HG03097 (cell line): ENCODE measurements at regions not wholly inside any gene's neighbourhood (a gene's known extent, or its start where the extent isn't known, plus 50 kb on each side); places are given as distances from the start of the nearest gene placed in this dataset.

Source experiments
- ATAC-seq: cut with Tn5 transposase; IDR thresholded peaks from one replicate; pipeline ENCODE4 v1.9.1; 2021; ENCODE audit not compliant: unreplicated experiment, low FRiP score

DNA sequence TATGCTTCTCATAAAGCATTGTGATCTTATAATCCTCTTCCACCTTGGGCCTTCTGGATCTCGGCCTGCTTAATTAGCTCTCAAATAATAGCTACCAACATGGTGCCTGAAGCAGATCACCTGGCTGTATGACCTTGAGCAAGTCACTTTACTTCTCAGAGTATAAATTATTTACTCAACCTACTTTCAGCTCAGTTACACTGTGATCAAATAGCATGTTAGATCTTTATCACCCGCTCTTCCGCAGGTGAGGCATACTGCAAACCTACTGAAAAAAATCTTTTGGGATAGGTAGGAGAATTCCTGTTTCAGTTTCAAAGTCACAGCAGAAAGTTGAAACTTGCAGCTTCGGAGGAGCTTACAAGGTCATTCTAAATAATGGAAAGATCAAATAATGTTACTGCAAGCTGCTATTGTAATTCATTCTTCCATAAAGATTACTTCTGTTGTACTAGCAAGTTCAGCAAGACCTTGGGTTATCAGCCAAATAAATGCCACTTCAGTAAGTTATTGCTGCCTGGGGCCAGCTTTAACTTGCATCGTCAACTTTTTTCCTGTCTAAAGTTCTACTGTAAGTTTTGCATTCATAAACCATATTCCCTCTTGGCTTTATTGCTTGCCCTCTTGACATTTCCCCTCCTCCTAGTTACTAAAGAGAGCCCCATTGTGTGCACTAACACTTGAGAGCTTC lies 268.4 kb upstream of the ATP11B start:
- no peak for ATAC-seq

- ATAC-seq: no peak
Observed at GRCh38 chr3:182525766-182526374, 267.4 kb upstream of the ATP11B start.

DNA sequence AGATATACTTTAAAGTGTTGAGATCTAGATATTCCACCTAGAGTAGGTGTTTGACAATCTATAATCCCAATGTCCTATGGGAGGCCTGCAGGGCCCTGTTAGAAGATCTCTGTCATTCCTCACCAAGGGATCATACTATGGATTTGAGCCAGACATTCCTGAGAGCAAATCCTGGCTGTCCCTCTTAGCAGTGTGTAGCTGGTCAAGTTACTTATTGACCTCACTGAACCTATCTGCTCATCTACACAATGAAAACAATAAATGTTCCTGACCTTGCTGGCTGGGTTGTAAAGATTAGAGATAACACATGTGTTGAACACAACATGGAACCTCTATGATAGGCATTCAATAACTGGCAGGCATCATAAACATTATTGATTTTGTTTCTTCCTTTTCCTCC lies 265.6 kb upstream of the ATP11B start:
- ATAC-seq: no peak

GRCh38 chr3:182530316-182530715 lies 263.0 kb upstream of the ATP11B start:
- no peak for ATAC-seq

DNA sequence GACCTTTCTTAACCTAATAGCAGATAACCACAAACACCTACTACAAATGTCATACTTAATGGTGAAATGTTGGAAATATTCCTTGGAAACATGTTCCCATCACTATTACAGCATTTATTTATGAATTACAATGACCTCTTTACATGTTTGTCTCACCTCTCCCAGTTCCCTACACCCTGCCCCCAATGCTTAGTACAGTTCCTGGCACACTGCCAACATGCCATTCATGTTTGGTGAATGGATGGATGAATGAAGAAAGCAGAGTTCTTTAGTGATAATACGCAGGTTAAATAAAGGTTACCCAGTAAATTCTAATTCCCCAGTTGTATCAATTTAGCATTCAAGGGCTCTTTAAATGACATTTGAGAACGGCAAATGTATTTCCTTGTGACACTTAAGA lies 259.9 kb upstream of the ATP11B start:
- ATAC-seq: no peak

- no peak for ATAC-seq
Observed at GRCh38 chr3:182544542-182544941, 248.8 kb upstream of the ATP11B start.

DNA sequence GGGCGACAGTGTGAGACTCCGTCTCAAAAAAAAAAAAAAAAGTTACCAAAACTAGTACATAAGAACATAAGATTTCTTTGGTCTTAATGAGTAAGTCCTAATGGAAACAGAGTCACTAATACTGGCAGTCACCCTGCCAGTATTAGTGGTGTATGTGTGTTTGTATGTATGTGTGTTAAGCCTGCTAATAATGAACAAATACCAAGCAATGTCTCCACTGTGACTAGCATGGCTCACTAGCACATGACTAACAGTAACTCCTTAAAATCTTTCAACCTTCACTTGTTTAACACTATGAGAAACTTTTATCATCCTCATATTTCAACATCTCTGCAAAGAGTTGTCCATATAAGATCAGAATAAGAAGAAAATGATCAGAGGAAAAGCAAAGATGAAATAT lies 231.0 kb upstream of the ATP11B start:
- no peak for ATAC-seq

GRCh38 chr3:182565916-182566796 lies 227.1 kb upstream of the ATP11B start:
- no peak for ATAC-seq

DNA sequence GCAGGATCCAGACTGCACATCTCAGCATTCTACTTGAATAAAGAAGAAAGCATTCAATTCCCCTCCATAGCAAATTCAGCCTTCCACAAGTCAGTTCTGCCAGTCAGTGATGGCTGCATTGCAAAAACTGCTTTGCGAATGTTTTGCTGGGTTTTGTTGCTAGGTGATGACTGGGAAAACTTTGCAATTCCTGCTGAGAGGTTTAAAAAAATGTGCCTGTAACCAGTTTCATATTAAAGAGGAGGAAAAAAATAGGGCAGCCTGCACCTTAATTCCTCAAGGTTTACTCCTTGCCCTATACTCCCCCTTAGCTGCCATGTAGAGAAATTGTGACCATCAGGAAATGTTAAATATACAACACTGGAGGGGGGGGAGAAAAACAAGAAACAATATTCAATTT lies 225.6 kb upstream of the ATP11B start:
- no peak for ATAC-seq

GRCh38 chr3:182568261-182568660 lies 225.0 kb upstream of the ATP11B start:
- ATAC-seq: no peak

GRCh38 chr3:182568876-182569275 lies 224.4 kb upstream of the ATP11B start:
- no peak for ATAC-seq

DNA sequence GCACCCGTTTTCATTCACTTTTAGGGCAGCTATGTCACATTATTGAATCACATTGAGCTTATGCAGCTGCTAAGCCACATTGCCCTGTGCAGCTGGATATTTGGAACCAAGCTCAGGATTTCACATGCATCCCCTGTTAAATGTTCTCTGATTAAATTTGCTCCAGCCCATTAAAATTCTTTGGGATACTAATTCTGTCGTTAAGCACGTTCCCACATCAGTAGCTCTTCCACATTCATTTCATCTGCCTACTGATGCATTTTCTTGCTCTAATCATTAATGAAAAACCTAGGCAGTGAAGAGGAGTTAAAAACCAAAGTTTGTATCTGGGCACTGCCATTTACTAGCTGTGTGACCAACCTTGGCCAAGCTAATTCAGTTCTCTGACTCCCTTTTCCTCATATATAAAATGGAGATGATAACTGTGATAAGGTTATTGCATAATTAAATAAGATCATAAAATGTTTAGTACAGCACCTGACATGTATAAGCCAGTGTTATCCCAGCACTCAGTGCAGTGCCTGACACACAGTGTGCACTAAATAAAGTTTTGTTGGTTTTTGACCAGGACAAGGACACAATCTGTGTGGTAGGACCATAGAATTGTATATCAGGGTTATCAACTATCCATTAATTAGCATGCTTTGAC lies 222.2 kb upstream of the ATP11B start:
- ATAC-seq: no peak

DNA sequence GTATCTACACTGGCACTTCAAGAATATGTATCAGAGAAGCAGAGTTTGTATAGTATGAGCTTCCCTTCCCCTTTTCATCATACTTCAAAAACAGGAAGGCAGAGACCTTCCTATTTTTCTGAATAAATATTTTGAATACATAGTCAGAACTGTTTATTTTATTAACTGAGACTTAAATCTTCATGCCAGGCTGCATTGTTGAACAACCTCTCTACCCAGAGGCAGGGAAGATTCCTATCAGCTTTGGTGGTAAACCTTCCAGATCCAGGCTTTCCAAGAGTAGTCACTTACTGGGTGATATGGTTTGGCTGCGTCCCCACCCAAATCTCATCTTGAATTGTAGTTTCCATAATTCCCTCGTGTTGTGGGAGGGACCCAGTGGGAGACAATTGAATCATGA lies 217.4 kb upstream of the ATP11B start:
- ATAC-seq: no peak

DNA sequence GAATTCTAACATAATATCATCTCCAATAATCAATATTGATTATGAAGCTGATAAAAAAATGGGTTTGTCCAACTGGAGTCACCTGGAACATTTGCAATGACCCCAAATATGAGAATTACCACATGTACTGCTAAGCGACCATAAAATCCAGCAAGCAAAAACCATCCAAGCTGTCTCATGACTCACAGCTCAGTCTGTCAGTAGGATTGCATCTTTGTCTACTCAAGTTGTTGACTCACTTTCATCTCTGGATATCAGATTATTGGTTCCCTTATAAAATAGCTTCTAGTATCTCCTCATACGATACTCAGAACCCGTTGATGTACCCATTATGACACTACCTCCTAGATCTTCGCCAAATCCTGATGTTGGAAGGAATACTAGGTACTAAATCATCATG lies 209.8 kb upstream of the ATP11B start:
- ATAC-seq: no peak

GRCh38 chr3:182585532-182586150 lies 207.7 kb upstream of the ATP11B start:
- no peak for ATAC-seq

DNA sequence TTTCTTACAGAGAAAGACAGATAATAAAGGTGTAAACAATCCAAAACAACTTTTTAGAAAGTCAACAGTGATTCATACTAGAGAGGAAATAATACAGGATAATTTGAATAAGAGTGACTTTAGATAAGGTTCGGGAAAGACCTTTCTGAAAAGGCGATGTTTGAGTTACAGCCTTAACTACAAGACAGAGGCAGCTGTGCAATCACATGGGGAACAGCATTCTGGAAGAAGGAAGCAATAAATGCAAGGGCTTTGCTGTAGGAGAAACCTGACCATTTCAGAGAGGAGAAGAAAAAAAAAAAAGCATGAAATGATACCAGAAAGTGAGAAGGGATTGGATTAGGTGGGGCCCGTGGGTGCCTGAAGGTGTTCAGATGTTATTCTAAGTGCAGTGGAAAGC lies 200.6 kb upstream of the ATP11B start:
- no peak for ATAC-seq

DNA sequence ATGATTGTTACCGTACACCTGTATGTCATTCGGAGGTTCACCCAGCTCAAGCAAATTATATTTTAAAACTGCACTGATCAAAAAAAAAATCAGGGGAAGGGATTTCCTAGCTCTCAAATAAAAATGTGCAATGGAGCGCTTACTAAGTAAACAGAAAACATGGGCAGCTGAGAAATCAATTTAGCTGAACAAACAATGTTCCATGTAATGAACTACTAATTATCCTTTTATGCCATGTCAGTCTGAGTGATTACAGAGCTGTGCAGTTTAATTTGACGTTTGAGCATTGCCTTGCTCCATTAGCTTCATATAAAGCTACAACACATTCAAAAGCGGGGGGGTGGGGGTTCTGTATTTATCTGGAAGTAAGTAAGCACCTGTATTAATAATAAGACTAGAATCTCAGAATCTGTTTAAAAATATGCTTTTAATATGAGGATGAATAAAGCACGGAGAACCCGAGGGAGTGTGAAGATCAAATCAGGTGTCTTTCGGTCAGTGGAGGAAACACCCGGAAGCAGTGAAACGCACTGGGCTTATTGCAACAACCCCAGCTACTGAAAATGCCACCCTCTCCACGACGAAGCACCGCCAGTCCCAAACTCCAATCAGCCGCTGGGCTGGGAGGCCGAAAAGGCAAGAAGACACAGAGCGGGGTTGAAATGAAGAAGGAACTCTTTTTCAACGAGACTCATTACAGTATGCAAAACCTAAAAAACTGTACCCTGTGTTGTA lies 196.5 kb upstream of the ATP11B start:
- ATAC-seq: no peak

GRCh38 chr3:182597621-182598041 lies 195.7 kb upstream of the ATP11B start:
- ATAC-seq: no peak

DNA sequence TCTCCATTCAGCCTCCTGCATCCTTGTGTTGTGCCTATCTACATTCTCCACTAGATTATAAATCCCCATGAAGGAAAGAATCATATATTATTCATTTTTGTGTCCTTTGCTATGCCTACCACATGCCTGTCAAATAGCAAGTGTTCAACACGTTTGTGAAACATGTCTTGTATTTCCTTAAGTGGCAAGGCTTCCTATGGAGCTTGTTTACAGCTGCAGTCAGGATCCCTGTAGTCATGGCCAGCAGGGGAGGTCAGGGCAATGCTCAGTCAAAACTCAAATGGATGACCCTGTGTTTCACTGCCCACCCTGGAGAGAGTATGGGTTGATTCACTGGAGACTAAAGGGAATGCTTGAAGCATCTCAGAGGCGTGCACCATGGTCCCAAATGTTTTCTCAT lies 191.7 kb upstream of the ATP11B start:
- no peak for ATAC-seq

DNA sequence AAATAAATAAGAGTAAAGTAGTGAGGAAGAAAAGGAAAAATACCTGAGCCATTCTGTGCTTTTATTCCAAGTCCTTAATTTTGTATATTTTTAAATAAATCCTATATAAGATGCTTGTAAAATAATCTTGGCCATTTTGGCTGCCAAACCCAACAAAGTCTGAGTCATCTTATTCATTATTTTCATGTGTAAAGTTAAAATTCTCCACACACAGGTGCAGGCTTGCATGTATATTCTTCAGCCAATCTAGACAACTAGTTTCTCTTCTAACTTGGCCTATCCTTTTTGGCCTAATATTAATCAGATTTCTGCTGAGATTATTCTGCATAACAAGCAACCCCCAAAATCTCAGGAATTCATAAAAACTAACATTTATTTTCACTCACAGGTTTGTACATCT lies 189.8 kb upstream of the ATP11B start:
- ATAC-seq: no peak
